Keratinocyte (primary cell): ENCODE measurements at regions not wholly inside any gene's neighbourhood (a gene's known extent, or its start where the extent isn't known, plus 50 kb on each side); places are given as distances from the start of the nearest gene placed in this dataset.

Experiments
- CTCF ChIP-seq, 3 experiments: IDR thresholded peaks in 1 of 3; conservative IDR thresholded peaks in 1 of 3; optimal IDR thresholded peaks in 1 of 3; 2 replicates in 2 of 3; 3 replicates in 1 of 3; pipeline versions ENCODE3 to v1.5.1; 2011; ENCODE audit warnings: low read length in 3 of 3, mild to moderate bottlenecking in 3 of 3, moderate library complexity in 2 of 3, control low read depth in 1 of 3, inconsistent platforms in 1 of 3; ENCODE audit not compliant: insufficient read depth in 2 of 3; ENCODE audit errors: extremely low read depth in 1 of 3
- EZH2 ChIP-seq: IDR thresholded peaks from one replicate; pipeline ENCODE4 v1.6.1; 2012; ENCODE audit warnings: inconsistent platforms, mild to moderate bottlenecking, low read length, moderate library complexity

- TF ChIP-seq EZH2 (no peak), CTCF (optimal IDR thresholded peaks at IDR 0.05 in 1 of 3, IDR thresholded peaks at IDR 0.05 in 1 of 3, conservative IDR thresholded peaks at IDR 0.05 in 1 of 3; ENCODE audit: extremely low read depth in 1 of 3, insufficient read depth in 2 of 3, low read length in 3 of 3) (no peak)
Measured at GRCh38 chr14:101073598-101073965, 170.1 kb upstream of the RTL1 start.
